ENCODE measurements at regions not wholly inside any gene's neighbourhood (a gene's known extent, or its start where the extent isn't known, plus 50 kb on each side); places are given as distances from the start of the nearest gene placed in this dataset.

DNA sequence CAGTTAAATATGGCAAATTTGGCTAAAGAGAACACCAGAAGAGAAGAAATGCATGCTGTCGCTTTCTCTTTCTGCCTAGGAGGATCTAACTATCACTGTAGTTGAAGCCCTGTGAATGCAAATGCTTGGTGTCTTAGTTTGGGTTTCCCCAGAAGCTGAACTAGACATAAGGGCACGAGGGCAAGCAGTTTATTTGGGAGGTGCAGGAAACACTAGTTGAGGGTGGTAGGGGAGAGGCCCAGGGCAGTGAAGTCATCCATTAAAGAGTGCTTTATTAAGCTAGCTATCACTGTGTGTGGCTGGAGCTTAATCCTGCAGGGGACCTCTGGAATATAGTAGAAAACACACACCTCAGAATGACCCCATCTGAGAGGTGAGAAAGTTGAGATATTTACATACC lies 639.8 kb upstream of the ZEB2 start:
- no peak for TF ChIP-seq EZH2 (IDR thresholded peaks at IDR 0.05; ENCODE audit: insufficient read depth, low read length)
- TF ChIP-seq, protein P1, sequence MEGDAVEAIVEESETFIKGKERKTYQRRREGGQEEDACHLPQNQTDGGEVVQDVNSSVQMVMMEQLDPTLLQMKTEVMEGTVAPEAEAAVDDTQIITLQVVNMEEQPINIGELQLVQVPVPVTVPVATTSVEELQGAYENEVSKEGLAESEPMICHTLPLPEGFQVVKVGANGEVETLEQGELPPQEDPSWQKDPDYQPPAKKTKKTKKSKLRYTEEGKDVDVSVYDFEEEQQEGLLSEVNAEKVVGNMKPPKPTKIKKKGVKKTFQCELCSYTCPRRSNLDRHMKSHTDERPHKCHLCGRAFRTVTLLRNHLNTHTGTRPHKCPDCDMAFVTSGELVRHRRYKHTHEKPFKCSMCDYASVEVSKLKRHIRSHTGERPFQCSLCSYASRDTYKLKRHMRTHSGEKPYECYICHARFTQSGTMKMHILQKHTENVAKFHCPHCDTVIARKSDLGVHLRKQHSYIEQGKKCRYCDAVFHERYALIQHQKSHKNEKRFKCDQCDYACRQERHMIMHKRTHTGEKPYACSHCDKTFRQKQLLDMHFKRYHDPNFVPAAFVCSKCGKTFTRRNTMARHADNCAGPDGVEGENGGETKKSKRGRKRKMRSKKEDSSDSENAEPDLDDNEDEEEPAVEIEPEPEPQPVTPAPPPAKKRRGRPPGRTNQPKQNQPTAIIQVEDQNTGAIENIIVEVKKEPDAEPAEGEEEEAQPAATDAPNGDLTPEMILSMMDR (IDR thresholded peaks at IDR 0.05; ENCODE audit: insufficient read depth, low read depth, low read length), result no peak

Measured in astrocyte (in vitro differentiated cells and primary cell).